ENCODE measurements at regions not wholly inside any gene's neighbourhood (a gene's known extent, or its start where the extent isn't known, plus 50 kb on each side); places are given as distances from the start of the nearest gene placed in this dataset.
"Not testable (repeated sequence)": the region's sequence is repeated elsewhere in the genome, so short reads cannot be mapped to it uniquely, and the experiment has no call there.

DNA sequence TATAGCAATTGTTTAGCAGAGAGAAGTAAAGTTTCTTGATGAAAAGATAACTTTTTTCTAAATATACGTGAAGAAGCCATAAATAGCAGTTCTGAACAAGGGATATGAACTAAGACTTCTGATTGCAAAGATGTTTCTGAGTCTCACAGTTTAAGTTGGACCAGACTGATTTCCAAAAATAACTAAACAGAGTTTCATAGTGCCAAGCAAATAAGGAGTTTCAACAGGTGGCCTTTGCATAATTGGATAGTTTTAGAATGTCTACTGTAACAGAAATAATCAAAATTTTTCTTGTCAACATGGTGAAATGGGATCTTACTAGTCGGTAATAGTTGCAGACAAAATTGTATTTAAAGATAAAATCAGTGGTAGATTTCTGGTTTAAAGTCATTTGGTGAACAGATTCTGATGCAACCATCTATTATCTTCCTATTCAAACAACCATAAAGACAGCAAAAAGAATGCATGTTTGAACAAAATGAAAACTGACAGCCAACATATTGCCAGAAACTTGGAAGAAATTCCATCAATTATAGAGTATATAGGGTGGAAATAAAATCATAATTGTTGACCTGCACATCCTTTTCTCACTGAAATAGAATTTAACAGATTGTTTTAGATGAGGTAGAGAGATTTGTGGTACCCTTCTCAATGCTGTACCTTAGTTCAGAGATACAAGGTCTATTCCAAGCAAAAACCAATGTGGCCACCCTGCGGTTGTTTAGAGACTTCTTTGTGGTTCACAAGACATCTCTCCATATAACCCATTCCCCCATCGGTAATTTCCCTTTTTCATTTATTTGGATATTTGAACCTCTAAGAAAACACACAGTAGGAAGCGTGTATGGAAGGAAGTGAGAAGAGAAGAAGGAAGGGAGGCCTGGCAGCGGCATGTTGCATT lies 275.3 kb downstream of the COG6 start:
- no peak overlapping the region for H3K27ac Mint-ChIP-seq (ENCODE audit: unreplicated experiment)
- TF ChIP-seq CTCF (IDR thresholded peaks at IDR 0.05; ENCODE audit: partially characterized antibody, unreplicated experiment): no peak
- no peak for DNase-seq
- H3K4me1 Mint-ChIP-seq (ENCODE audit: low read depth, unreplicated experiment): no peaks in the 10 kb centered on the region
- no peak overlapping the region for H3K4me3 Mint-ChIP-seq (ENCODE audit: unreplicated experiment)
- no peaks in the 10 kb centered on the region for H3K36me3 Mint-ChIP-seq (ENCODE audit: unreplicated experiment)
- H3K27me3 Mint-ChIP-seq (ENCODE audit: unreplicated experiment): peaks cover 3% of the 10 kb centered on the region
- peaks cover 2% of the 10 kb centered on the region for H3K9me3 Mint-ChIP-seq (ENCODE audit: unreplicated experiment)

- no peak for DNase-seq
- TF ChIP-seq CTCF (IDR thresholded peaks at IDR 0.05; ENCODE audit: partially characterized antibody, unreplicated experiment): no peak
- Mint-ChIP-seq H3K27ac (ENCODE audit: unreplicated experiment) (no peak overlapping the region), H3K27me3 (ENCODE audit: unreplicated experiment) (peaks cover 2% of the 10 kb centered on the region), H3K9me3 (ENCODE audit: unreplicated experiment) (peaks cover 2% of the 10 kb centered on the region), H3K4me1 (ENCODE audit: low read depth, unreplicated experiment) (no peaks in the 10 kb centered on the region), H3K4me3 (ENCODE audit: unreplicated experiment) (no peak overlapping the region), H3K36me3 (ENCODE audit: unreplicated experiment) (no peaks in the 10 kb centered on the region)
Measured at GRCh38 chr13:39931505-39931904, 276.0 kb downstream of the COG6 start.

GRCh38 chr13:39932514-39932913 lies 277.1 kb downstream of the COG6 start:
- not testable (repeated sequence) for H3K27ac Mint-ChIP-seq (ENCODE audit: unreplicated experiment); H3K4me1 Mint-ChIP-seq (ENCODE audit: low read depth, unreplicated experiment); DNase-seq; H3K27me3 Mint-ChIP-seq (ENCODE audit: unreplicated experiment); H3K36me3 Mint-ChIP-seq (ENCODE audit: unreplicated experiment); H3K9me3 Mint-ChIP-seq (ENCODE audit: unreplicated experiment); H3K4me3 Mint-ChIP-seq (ENCODE audit: unreplicated experiment)

DNA sequence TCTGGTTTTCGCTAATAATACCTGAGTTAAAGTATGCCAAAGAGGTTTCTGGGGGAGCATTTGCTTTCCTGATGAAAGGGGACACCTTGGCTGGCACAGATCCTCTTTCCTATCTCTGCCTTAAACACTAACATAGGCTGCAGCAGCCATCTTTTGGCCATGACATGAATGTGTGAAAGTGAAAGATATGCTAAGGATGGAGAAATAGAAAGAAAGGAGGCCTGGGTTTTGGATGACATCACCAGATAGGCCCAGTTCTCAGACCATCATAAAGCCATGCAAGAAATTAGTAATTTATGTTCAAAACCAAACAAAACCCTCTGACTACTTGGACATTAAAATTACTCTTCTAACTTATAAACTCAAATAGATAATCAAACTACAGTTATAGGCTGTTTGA lies 279.7 kb downstream of the COG6 start:
- Mint-ChIP-seq H3K27ac (ENCODE audit: unreplicated experiment) (no peak overlapping the region), H3K36me3 (ENCODE audit: unreplicated experiment) (no peaks in the 10 kb centered on the region), H3K9me3 (ENCODE audit: unreplicated experiment) (peaks cover 2% of the 10 kb centered on the region), H3K4me1 (ENCODE audit: low read depth, unreplicated experiment) (no peaks in the 10 kb centered on the region), H3K4me3 (ENCODE audit: unreplicated experiment) (no peak overlapping the region), H3K27me3 (ENCODE audit: unreplicated experiment) (peaks cover 4% of the 10 kb centered on the region)
- DNase-seq: no peak
- no peak for TF ChIP-seq CTCF (IDR thresholded peaks at IDR 0.05; ENCODE audit: partially characterized antibody, unreplicated experiment)

GRCh38 chr13:39938596-39938995 lies 283.1 kb downstream of the COG6 start:
- no peak for TF ChIP-seq CTCF (IDR thresholded peaks at IDR 0.05; ENCODE audit: partially characterized antibody, unreplicated experiment)
- Mint-ChIP-seq H3K27me3 (ENCODE audit: unreplicated experiment) (peaks cover 2% of the 10 kb centered on the region), H3K36me3 (ENCODE audit: unreplicated experiment) (no peaks in the 10 kb centered on the region), H3K4me1 (ENCODE audit: low read depth, unreplicated experiment) (no peaks in the 10 kb centered on the region), H3K4me3 (ENCODE audit: unreplicated experiment) (no peak overlapping the region), H3K9me3 (ENCODE audit: unreplicated experiment) (no peaks in the 10 kb centered on the region), H3K27ac (ENCODE audit: unreplicated experiment) (no peak overlapping the region)
- no peak for DNase-seq

Measured in glutamatergic neuron (in vitro differentiated cells).